ENCODE measurements at regions not wholly inside any gene's neighbourhood (a gene's known extent, or its start where the extent isn't known, plus 50 kb on each side); places are given as distances from the start of the nearest gene placed in this dataset.

DNA sequence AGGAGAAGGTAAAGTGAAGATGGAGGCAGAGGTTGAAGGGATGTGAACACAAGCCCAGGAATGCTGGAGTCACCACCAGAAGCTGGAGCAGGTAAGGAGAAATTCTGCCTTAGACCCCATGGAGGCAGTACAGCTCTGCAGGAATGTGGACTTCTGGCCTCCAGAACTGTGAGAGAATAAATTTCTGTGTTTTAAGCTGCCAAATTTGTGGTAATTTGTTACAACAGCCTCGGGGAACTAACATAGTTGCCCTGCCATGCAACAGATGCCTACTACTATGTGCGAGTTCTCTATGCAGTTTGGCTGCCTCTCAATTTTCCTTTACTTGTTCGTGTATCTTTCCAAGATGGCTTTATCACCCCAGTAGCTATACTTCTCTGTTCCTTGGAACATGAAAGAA lies 394.1 kb downstream of the TUSC7 start:
- H3K4me1 Mint-ChIP-seq (ENCODE audit: unreplicated experiment) = peaks cover 16% of the 10 kb centered on the region
- no peaks in the 10 kb centered on the region for H3K27me3 Mint-ChIP-seq
- H3K27ac Mint-ChIP-seq = no peak overlapping the region
- no peak for DNase-seq (ENCODE audit: extremely low spot score, unreplicated experiment)
- peaks cover 15% of the 10 kb centered on the region for H3K9me3 Mint-ChIP-seq
- H3K4me3 Mint-ChIP-seq = no peak overlapping the region
- no peaks in the 10 kb centered on the region for H3K36me3 Mint-ChIP-seq
- TF ChIP-seq, protein P1, sequence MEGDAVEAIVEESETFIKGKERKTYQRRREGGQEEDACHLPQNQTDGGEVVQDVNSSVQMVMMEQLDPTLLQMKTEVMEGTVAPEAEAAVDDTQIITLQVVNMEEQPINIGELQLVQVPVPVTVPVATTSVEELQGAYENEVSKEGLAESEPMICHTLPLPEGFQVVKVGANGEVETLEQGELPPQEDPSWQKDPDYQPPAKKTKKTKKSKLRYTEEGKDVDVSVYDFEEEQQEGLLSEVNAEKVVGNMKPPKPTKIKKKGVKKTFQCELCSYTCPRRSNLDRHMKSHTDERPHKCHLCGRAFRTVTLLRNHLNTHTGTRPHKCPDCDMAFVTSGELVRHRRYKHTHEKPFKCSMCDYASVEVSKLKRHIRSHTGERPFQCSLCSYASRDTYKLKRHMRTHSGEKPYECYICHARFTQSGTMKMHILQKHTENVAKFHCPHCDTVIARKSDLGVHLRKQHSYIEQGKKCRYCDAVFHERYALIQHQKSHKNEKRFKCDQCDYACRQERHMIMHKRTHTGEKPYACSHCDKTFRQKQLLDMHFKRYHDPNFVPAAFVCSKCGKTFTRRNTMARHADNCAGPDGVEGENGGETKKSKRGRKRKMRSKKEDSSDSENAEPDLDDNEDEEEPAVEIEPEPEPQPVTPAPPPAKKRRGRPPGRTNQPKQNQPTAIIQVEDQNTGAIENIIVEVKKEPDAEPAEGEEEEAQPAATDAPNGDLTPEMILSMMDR (conservative IDR thresholded peaks at IDR 0.05) = peak; percentile 36

DNA sequence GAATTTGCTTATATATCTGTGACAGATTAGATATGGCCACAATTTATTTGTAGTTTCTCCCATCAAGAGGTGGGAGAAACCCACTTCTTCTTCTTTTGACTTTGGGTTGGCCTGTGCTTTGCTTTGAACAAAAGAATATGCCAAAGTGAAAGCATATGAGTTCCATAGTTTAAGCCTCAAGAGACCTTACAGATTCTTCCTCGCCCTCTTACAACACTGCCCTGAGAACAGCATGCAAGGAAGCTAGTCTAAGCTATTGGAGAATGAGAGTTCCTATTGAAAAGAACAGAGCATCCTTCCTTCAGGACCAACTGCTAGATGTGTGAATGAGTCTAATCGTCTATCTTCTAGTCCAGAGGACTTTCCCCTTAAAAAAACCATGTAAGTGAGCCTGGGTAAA lies 394.8 kb downstream of the TUSC7 start:
- TF ChIP-seq, protein P1 (conservative IDR thresholded peaks at IDR 0.05) = no peak
- Mint-ChIP-seq H3K27me3 (no peaks in the 10 kb centered on the region), H3K36me3 (no peaks in the 10 kb centered on the region), H3K4me3 (no peak overlapping the region), H3K4me1 (ENCODE audit: unreplicated experiment) (peaks cover 16% of the 10 kb centered on the region), H3K9me3 (peaks cover 15% of the 10 kb centered on the region), H3K27ac (no peak overlapping the region)
- DNase-seq (ENCODE audit: extremely low spot score, unreplicated experiment) = no peak

DNA sequence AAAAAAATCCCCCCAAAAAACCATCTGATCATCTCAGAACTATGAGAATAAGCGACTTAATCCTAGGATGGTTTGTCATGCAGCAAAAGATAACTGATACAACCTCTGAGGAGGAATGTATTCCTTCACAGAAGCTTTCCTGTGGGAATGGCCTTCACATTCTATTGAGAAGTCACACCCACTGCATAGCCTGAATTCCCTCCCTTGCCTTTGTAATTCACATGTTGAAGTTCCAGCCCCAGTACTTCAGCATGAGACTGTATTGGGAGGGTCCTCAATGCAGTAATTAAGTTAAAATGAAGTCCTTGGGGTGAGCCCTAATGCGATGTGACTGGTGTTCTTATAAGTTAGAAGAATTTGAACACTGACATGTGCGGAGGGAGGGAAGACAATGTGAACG lies 395.2 kb downstream of the TUSC7 start:
- Mint-ChIP-seq H3K27ac (no peak overlapping the region), H3K36me3 (no peaks in the 10 kb centered on the region), H3K4me3 (no peak overlapping the region), H3K9me3 (peaks cover 15% of the 10 kb centered on the region), H3K4me1 (ENCODE audit: unreplicated experiment) (peaks cover 16% of the 10 kb centered on the region), H3K27me3 (no peaks in the 10 kb centered on the region)
- TF ChIP-seq, protein P1 (conservative IDR thresholded peaks at IDR 0.05) = no peak
- DNase-seq (ENCODE audit: extremely low spot score, unreplicated experiment) = no peak

DNA sequence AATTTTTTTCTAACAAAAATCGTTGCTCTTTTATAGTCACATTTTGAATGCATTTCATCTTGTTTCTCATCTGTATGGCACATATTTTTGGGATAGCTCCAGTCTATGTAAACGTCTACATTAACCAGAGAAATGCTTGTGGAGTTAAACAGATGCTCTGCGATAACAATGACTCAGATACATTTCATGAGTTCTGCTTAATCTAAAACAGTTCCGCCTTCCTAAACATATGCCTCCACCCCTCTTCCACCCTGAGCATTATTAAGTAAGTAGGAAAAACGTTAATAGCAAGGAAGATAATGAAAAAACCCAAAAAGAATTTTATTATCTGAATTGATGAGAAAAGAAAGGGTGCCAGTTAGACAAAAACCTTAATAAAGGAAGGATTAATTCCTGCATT lies 396.1 kb downstream of the TUSC7 start:
- no peaks in the 10 kb centered on the region for H3K27me3 Mint-ChIP-seq
- no peak overlapping the region for H3K27ac Mint-ChIP-seq
- H3K9me3 Mint-ChIP-seq = peaks cover 15% of the 10 kb centered on the region
- TF ChIP-seq, protein P1 (conservative IDR thresholded peaks at IDR 0.05) = no peak
- H3K4me1 Mint-ChIP-seq (ENCODE audit: unreplicated experiment) = peaks cover 16% of the 10 kb centered on the region
- no peak overlapping the region for H3K4me3 Mint-ChIP-seq
- H3K36me3 Mint-ChIP-seq = no peaks in the 10 kb centered on the region
- no peak for DNase-seq (ENCODE audit: extremely low spot score, unreplicated experiment)

DNA sequence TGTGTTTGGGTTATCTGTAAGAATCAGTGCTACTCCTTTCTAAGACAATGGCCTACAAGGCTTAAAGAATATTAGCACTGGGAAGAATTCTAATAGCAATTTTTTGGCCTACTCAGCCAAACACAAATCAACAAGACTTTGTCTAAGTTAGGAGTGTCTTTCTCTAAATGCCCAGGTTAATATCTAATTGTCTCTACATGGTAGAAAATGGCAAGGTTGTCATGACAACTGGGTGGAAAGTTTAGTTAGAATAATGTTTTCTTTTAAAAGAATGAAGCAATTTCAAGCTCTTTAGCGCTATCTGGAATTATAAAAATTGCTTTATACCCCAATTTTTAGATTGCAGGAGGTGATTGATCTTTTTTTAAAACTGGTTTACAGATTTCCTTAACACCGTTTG lies 396.8 kb downstream of the TUSC7 start:
- H3K4me3 Mint-ChIP-seq = no peak overlapping the region
- no peaks in the 10 kb centered on the region for H3K36me3 Mint-ChIP-seq
- TF ChIP-seq, protein P1 (conservative IDR thresholded peaks at IDR 0.05) = no peak
- DNase-seq (ENCODE audit: extremely low spot score, unreplicated experiment) = no peak
- H3K4me1 Mint-ChIP-seq (ENCODE audit: unreplicated experiment) = peaks cover 16% of the 10 kb centered on the region
- H3K27ac Mint-ChIP-seq = no peak overlapping the region
- H3K27me3 Mint-ChIP-seq = no peaks in the 10 kb centered on the region
- peaks cover 20% of the 10 kb centered on the region for H3K9me3 Mint-ChIP-seq

DNA sequence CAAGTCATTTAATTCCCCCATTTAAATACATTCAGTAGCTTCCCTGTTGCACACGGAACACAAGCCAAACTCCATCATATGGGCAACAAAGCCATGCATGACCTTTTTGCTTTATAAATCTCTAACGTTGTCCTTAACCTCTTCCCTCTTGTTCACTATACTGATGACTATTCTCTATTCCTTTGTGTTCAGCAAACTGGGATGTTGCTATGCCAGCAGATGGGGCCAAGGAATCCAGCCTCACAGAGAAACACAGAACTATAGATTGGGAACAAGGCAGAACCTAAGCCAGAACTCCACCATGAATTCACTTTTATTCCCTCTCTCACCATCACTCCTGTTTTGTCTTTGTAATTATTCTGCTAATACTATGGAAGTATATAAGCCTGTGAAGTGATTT lies 398.4 kb downstream of the TUSC7 start:
- Mint-ChIP-seq H3K36me3 (no peaks in the 10 kb centered on the region), H3K4me3 (no peak overlapping the region), H3K27ac (no peak overlapping the region), H3K27me3 (no peaks in the 10 kb centered on the region), H3K4me1 (ENCODE audit: unreplicated experiment) (peaks cover 21% of the 10 kb centered on the region), H3K9me3 (peaks cover 19% of the 10 kb centered on the region)
- TF ChIP-seq, protein P1 (conservative IDR thresholded peaks at IDR 0.05) = no peak
- DNase-seq (ENCODE audit: extremely low spot score, unreplicated experiment) = no peak

Data from type B pancreatic cell (in vitro differentiated cells).